ENCODE measurements at regions not wholly inside any gene's neighbourhood (a gene's known extent, or its start where the extent isn't known, plus 50 kb on each side); places are given as distances from the start of the nearest gene placed in this dataset.

- ATAC-seq (no peak), DNase-seq (no peak)
- intact Hi-C loops (cut with DNase I, micrococcal nuclease) = no loop called here
Measured at GRCh38 chr16:87086575-87086974, 230.6 kb downstream of the C16orf95 start.

GRCh38 chr16:87092958-87093357 lies 224.2 kb downstream of the C16orf95 start:
- no peak for DNase-seq

GRCh38 chr16:87093804-87094555 lies 223.2 kb downstream of the C16orf95 start:
- DNase-seq = no peak
- no peak for ATAC-seq
- intact Hi-C loops (cut with DNase I, micrococcal nuclease) = no loop called here

More at GRCh38 chr16:87092958-87093357, 224.2 kb downstream of the C16orf95 start:
- ATAC-seq = no peak
- intact Hi-C loops (cut with DNase I, micrococcal nuclease) = no loop called here

GRCh38 chr16:87094556-87094865 lies 222.7 kb downstream of the C16orf95 start:
- DNase-seq (no peak), ATAC-seq (no peak)
- intact Hi-C loops (cut with DNase I, micrococcal nuclease) = no loop called here

- intact Hi-C loops (cut with DNase I, micrococcal nuclease) = no loop called here
- DNase-seq (no peak), ATAC-seq (no peak)
Measured at GRCh38 chr16:87095271-87095670, 221.9 kb downstream of the C16orf95 start.

GRCh38 chr16:87096746-87097333 lies 220.4 kb downstream of the C16orf95 start:
- ATAC-seq = no peak
- intact Hi-C loops (cut with DNase I, micrococcal nuclease) = no loop called here
- DNase-seq = no peak

- ATAC-seq (no peak), DNase-seq (no peak)
- intact Hi-C loops (cut with DNase I, micrococcal nuclease) = no loop called here
Measured at GRCh38 chr16:87098361-87098760, 218.8 kb downstream of the C16orf95 start.

GRCh38 chr16:87098976-87099720 lies 218.0 kb downstream of the C16orf95 start:
- no peak for ATAC-seq
- no peak for DNase-seq
- intact Hi-C loops (cut with DNase I, micrococcal nuclease) = no loop called here

- intact Hi-C loops (cut with DNase I, micrococcal nuclease) = no loop called here
- ATAC-seq (no peak), DNase-seq (no peak)
Measured at GRCh38 chr16:87100306-87101058, 216.7 kb downstream of the C16orf95 start.

GRCh38 chr16:87101903-87102302 lies 215.3 kb downstream of the C16orf95 start:
- intact Hi-C loops (cut with DNase I, micrococcal nuclease) = no loop called here
- DNase-seq (no peak), ATAC-seq (no peak)

- no peak for ATAC-seq
- intact Hi-C loops (cut with DNase I, micrococcal nuclease) = no loop called here
Measured at GRCh38 chr16:87107201-87107600, 210.0 kb downstream of the C16orf95 start.

GRCh38 chr16:87108278-87108677 lies 208.9 kb downstream of the C16orf95 start:
- no peak for ATAC-seq
- intact Hi-C loops (cut with DNase I, micrococcal nuclease) = no loop called here
- DNase-seq = no peak

More at GRCh38 chr16:87107201-87107600, 210.0 kb downstream of the C16orf95 start:
- no peak for DNase-seq

- no peak for DNase-seq
Measured at GRCh38 chr16:87108941-87109340, 208.3 kb downstream of the C16orf95 start.

GRCh38 chr16:87114832-87115231 lies 202.4 kb downstream of the C16orf95 start:
- intact Hi-C loops (cut with DNase I, micrococcal nuclease) = no loop called here
- ATAC-seq (no peak), DNase-seq (no peak)

More at GRCh38 chr16:87108941-87109340, 208.3 kb downstream of the C16orf95 start:
- intact Hi-C loops (cut with DNase I, micrococcal nuclease) = no loop called here
- no peak for ATAC-seq

GRCh38 chr16:87115646-87116045 lies 201.5 kb downstream of the C16orf95 start:
- intact Hi-C loops (cut with DNase I, micrococcal nuclease) = no loop called here
- no peak for DNase-seq
- ATAC-seq = no peak

GRCh38 chr16:87117936-87118335 lies 199.3 kb downstream of the C16orf95 start:
- no peak for DNase-seq
- intact Hi-C loops (cut with DNase I, micrococcal nuclease) = no loop called here
- no peak for ATAC-seq

GRCh38 chr16:87119168-87119567 lies 198.0 kb downstream of the C16orf95 start:
- intact Hi-C loops (cut with DNase I, micrococcal nuclease) = no loop called here
- DNase-seq (no peak), ATAC-seq (no peak)

GRCh38 chr16:87119748-87120147 lies 197.4 kb downstream of the C16orf95 start:
- no peak for DNase-seq
- ATAC-seq = no peak
- intact Hi-C loops (cut with DNase I, micrococcal nuclease) = no loop called here

- intact Hi-C loops (cut with DNase I, micrococcal nuclease) = no loop called here
Measured at GRCh38 chr16:87121816-87122215, 195.4 kb downstream of the C16orf95 start.

More at GRCh38 chr16:87121816-87122215, 195.4 kb downstream of the C16orf95 start:
- ATAC-seq = no peak
- no peak for DNase-seq

All from left colon (tissue), 2 donors.